GM18951 (cell line): ENCODE measurements at regions not wholly inside any gene's neighbourhood (a gene's known extent, or its start where the extent isn't known, plus 50 kb on each side); places are given as distances from the start of the nearest gene placed in this dataset.
"Not testable (repeated sequence)": the region's sequence is repeated elsewhere in the genome, so short reads cannot be mapped to it uniquely, and the experiment has no call there.

Source experiments
- POLR2A ChIP-seq: IDR thresholded peaks from 4 replicates; pipeline ENCODE4 v1.6.1; 2011; ENCODE audit warnings: mild to moderate bottlenecking; ENCODE audit not compliant: insufficient read length, insufficient read depth; ENCODE audit errors: extremely low read depth
- in situ Hi-C: fragments of 300-500 bp; cut with MboI; formaldehyde crosslinking; loops from one replicate; pipeline ENCODE4 v1.12.0; 2022; ENCODE audit warnings: low sequenced_read_pairs, mixed read lengths, inconsistent platforms; ENCODE audit not compliant: unreplicated experiment

GRCh38 chr1:9456833-9457232, 82.4 kb upstream of the SLC25A33 start:
- TF ChIP-seq POLR2A = no peak
- in situ Hi-C loops = loop anchor here (10.0 kb wide), 1 partner anchor 172 kb away; no protein-coding TSS in a partner anchor

DNA sequence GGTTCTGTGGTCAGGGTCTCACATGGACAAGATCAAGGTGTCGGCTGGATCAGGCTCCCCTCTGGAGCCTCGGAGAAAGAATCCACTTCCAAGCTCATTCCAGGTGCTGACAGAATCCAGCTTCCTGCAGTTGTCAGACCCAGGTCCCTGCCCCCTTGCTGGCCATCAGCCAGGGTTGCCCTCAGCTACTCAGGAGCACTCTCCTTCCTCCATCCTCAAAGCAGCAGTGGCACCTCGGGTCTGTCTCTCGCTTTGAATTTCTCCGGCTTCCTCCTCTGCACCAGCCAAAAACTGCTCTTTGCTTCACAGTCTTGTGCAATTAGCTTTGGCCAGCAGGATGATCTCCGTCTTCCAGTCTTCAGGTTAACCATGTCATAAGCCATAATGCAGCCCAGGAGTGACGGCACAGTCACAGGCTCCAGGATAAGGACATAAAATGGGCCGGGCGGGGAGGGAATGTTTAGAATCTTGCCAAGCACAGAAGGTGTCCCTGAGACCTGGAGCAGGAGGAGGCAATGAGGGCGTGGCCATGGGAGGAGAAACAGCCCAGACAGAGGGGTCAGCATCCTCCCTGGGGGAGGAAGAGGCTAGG, 79.4 kb upstream of the SLC25A33 start:
- in situ Hi-C loops = loop anchor here (10.0 kb wide), 1 partner anchor 175 kb away; no protein-coding TSS in a partner anchor

DNA sequence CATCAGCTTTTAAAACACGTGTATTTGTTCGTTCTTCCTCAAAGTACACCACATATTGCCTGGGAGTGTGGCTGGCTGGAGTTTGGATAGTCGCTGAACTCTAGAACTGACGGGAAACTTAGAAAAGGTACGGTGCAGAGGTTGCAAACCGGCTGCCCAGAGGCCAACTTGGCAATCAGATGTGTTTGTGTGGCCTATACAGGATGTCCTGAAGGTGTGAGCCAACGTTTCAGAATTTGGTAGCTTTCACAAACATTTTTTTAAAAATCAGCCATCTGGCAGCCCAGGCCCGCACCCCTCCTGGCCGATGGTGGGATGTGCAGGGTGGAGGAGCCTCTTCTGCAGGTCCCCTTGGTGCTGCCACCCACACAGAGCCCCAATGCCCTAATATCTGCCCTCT, 73.6 kb upstream of the SLC25A33 start:
- in situ Hi-C loops = no loop called here

More for the DNA sequence above, 79.4 kb upstream of the SLC25A33 start:
- no peak for TF ChIP-seq POLR2A

GRCh38 chr1:9466780-9467758, 72.2 kb upstream of the SLC25A33 start:
- in situ Hi-C loops = no loop called here
- no peak for TF ChIP-seq POLR2A

More for the DNA sequence above, 73.6 kb upstream of the SLC25A33 start:
- no peak for TF ChIP-seq POLR2A

DNA sequence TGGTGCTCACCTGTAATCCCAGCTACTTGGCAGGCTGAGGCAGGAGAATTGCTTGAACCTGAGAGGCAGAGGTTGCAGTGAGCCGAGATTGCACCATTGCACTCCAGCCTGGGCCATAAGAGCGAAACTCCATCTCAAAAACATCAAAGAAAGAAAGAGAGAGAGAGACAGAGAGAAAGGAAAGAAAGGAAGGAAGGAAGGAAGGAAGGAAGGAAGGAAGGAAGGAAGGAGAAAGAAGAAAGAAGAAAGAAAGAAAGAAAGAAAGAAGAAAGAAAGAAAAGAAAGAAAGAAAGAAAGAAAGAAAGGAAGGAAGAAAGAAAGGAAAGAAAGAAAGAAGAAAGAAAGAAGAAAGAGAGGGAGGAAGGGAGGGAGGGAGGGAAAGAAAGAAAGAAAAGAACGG, 69.4 kb upstream of the SLC25A33 start:
- in situ Hi-C loops = not testable (repeated sequence)

DNA sequence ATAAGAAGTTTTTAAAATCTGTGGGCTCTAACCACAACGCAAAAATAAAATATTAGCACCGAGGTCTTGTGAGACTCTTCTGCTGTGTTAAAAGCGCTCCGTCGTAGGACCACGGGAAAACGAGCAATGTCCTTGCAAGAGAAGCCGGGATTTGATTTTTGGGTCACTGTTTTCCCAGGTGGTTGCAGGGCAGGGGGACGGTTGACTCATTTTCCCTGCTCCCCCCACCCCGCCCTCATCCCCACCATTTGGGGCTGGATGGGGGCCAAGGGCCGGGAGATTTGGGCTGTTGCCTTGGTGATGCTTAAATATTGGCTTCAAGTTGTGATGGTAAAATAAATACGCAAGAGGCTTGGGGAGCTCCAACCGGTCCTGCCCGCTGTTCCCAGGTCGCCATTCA, 67.6 kb upstream of the SLC25A33 start:
- in situ Hi-C loops = no loop called here
- no peak for TF ChIP-seq POLR2A

DNA sequence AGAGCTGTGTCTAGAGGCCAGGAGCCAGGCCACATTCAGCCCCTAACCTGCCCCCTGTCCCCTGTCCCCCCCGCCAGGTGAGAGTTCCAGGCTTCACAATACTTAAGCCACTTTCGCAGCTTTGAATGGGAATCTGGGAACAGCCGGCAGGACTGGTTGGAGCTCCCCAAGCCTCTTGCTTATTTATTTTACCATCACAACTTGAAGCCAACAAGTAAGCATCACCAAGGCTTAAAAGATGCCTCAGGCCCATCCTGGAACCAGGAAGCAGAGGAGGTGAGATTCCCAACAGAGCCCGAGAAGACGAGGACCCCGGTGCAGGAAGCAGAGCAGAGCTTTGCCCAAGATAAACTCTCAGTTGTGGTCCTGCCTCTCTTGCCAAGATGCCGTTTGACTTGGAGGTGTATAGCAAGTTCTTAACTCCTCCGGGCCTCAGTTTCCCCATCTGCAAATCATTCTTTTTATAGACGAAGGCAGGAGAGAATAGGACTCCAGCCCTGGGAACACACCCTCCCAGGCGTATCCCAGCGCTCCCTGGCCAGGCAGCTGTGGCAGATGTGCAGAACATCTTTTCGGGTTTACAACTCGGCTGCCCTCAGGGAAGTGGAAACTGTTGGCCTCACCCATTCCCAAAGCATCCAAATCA, 66.8 kb upstream of the SLC25A33 start:
- no peak for TF ChIP-seq POLR2A
- in situ Hi-C loops = no loop called here

DNA sequence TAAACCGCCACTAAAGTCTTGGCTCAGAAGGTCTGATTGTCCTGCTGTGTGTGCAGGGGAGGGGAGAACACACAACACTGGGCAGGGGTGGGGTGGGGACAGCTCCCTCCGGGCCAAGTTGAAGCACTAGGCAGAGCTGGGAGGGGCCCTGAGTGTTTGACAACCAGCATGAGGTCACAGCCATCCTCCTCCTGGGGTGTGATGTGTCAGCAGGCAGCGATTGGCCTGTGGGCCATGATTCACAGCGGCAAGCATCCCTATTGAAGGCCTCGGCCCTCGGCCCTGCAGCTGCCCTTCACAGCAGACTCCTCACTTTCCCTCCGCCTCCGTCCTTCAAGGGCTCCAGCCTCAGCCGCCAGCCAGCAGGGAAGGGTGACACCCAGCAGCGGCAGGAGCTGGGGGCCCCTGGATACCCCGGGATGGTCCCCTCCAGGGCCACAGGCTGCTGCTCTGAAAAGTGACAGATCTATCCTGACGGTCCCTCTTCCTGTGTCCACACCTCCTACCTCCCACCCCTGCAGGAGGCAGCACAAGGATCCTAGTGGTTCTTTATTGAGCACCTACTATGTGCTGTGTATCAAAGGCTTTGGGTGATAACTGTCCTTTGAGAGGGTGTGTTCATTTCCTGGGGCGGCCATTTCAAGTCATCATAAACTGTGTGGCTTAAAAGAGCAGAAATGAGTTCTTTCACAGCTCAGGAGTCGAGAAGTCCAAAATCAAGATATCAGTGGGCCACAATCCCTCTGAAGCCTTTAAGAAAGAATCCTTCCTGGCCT, 66.0 kb upstream of the SLC25A33 start:
- TF ChIP-seq POLR2A = no peak
- in situ Hi-C loops = no loop called here

DNA sequence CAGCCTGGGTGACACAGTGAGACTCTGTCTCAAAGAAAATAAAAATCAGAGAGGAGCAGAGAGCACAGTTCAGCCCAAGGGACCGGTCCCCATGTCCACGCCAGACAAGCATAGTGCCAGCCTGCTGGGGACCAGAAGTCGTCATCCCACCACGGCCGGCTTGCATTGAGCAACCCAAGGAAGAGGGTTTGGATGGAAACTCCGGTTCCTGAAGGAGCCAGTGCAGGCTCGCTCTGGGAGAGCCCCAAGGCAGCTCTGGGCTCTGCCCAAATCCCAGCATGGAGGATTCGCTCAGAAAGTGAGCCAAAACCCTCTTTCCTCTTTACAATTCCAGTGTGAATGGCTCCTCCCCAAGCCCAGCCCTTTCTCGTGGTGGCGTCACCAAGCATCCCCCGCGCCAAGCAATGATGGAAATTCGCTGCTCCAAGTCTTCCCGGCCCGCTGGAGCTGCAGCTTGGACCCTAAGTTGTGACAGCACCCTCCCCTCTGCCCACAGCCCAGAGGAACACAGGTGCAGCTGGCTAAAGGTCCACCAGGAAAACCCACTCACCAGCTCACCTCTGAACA, 64.1 kb upstream of the SLC25A33 start:
- TF ChIP-seq POLR2A = no peak
- in situ Hi-C loops = no loop called here

GRCh38 chr1:9476790-9477463, 62.3 kb upstream of the SLC25A33 start:
- in situ Hi-C loops = no loop called here
- TF ChIP-seq POLR2A = no peak

DNA sequence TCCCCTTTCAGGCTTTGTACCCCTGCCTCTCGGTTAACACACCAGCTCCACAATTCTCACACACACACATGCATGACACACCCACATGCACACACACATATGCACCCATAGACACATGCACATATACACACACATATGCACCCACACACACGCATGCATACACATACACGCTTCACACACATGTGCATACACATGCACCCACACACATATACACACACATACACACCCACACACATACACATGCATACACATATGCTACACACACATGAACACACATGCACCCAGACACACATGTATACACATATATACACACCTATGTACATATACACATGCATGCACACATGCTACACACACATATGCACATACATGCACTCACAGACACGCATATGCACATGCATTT, 61.7 kb upstream of the SLC25A33 start:
- in situ Hi-C loops = no loop called here
- TF ChIP-seq POLR2A = no peak

- in situ Hi-C loops = no loop called here
- TF ChIP-seq POLR2A = no peak
Observed at GRCh38 chr1:9478021-9478420, 61.2 kb upstream of the SLC25A33 start.
